ENCODE measurements at regions not wholly inside any gene's neighbourhood (a gene's known extent, or its start where the extent isn't known, plus 50 kb on each side); places are given as distances from the start of the nearest gene placed in this dataset.

DNA sequence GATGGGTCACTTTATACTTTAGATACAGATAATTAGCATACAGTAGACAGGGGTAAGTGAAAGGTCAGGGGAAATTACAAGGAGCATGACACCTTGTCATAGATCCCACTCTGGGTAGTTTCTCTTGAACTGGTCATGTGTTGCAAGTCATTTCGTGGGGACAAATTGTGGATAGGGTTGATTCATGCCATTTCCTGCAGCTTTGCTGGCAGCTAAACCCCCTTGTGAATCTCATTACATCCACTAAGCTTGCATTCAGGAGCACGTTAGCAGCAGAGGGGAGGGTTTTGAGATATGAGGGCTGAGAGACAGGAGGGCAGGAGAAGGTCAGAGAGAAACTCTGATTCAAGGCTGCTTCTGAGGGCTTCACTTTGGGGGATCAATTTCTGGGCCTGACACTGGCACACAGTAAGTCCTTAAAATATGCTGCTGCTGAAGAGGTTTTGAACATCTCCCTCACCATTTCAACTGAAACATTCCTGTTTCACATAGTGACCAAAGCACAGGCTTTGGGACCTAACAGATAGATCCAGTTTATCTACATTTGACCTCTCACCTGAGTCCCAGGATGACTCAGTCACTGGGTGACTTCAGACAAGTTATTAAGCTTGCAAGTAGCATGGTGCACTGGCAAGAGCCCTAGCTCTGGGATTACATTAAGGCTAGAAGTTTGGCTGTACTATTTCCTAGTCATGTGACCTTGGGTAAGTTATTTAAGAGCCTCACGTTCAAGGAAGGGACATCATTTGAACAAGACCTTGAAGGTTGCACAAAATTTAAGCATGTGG, 206.0 kb upstream of the USP24 start:
- no peak for DNase-seq

DNA sequence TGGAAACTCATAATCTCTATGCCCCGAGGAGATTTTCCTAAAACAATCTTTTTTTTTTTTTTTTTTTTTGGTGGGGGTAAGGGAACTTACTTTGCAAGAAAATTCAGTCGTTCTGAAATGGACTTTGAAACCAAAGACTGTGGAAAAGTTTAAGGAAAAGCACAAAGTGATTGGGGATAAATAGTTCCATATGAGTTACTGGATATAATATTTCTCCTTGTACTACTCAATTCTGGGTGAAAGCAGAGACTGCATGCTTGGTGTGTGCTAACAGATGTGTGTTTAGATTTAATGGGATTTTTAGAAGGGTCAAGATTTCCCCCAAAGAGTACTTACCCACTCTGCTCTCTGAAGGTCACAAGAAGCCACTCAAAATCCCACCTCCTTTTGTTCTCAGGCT, 204.9 kb upstream of the USP24 start:
- DNase-seq, result no peak

DNA sequence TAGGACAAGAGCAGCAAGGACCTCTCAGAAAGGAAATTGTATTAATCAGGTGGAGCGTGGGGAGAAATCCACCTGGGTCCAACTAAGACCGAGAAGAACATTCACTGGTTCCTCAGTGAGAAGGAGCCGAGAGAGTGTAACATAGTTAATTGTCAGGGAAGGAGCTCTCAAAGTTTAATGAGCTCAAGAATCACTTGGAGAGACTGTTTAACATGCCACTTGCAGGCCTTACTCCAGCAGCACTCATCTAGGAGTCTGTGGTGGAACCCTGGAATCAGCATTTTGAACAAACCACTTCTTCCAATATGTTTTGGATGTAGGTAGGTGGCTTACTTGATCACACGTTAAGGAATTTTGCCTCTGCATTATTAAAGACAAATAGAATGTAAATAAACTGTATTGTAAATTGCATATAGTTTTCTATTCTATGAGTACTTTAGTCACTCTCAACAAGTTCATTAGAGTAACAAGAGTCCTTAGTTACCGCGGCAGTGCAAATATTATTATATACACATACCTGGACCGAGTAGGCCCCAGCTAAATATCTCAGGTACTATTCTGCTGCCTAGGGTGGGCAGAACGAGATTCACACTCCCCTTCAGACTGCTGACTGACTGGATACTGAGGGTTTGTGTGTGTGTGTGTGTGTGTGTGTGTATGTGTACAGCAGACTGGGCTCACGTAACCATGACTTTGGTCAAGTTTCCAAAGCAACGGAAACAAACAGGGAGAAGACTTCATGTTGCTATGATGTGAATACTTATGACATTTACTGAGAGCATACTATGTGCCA, 203.2 kb upstream of the USP24 start:
- no peak for DNase-seq

DNA sequence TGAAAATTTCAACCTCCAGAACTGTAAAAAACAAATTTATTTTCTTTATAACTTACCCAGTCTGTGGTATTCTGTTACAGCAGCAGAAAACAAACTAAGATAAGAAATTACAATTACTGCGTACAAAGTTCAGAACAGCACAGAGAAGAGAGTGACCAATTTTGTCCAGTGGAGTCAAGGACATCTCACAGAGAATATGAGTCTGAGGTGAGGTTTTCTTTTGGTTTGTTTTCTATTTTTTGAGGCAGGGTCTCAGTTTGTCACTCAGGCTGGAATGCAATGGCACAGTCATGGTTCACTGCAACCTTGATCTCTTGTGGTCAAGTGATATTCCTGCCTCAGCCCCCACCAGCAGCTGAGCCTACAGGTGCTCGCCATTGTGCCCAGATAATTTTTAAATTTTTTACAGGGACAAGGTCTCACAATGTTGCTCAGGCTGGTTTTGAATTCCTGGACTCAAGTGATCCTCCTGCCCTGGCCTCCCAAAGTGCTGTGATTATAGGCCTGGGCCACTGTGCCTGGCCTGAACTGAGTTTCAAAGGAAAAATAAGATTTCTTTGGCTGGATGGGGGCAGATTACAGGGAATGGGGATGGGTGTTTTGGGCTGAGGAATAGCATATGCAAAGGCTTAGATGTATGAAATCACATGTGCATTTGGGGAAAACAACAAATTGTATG, 201.1 kb upstream of the USP24 start:
- no peak for DNase-seq

DNA sequence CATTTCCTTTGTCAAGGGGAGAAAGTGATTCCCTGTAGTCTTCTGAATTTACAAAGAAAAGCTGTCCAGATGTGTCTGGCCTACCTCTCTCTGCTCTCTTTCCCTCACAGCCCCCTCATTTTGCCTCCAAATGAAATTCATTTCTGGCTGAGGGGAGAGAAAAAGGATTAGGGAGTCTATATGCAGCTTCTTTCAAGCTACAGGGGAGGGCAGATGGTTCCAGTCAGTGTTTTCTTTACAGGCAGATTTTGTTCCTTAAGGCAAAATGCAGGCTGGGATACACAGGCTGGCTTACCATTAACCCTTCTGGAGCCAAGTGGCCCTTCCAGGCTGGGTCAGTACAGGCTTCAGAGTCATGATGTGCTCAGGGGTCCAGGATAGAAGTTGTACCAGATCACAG, 198.1 kb upstream of the USP24 start:
- no peak for DNase-seq

DNA sequence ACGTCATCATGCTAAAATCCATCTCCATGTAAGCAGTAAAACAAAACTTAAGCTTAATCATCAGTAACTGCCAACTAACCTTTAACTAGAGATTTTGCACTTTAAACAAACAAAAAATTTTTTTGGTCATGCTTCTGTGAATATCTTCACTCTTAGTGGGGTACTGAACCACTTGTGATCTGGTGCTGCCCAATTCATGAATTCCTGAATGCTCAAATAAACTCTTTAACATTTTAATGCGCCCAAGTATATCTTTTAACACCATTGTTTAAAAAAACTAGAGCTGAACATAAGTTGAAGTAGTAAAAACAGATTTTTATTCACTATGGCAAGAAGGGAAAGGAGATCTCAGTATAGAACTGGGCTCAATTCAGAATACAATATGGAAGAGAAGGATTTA, 196.9 kb upstream of the USP24 start:
- DNase-seq, result no peak

DNA sequence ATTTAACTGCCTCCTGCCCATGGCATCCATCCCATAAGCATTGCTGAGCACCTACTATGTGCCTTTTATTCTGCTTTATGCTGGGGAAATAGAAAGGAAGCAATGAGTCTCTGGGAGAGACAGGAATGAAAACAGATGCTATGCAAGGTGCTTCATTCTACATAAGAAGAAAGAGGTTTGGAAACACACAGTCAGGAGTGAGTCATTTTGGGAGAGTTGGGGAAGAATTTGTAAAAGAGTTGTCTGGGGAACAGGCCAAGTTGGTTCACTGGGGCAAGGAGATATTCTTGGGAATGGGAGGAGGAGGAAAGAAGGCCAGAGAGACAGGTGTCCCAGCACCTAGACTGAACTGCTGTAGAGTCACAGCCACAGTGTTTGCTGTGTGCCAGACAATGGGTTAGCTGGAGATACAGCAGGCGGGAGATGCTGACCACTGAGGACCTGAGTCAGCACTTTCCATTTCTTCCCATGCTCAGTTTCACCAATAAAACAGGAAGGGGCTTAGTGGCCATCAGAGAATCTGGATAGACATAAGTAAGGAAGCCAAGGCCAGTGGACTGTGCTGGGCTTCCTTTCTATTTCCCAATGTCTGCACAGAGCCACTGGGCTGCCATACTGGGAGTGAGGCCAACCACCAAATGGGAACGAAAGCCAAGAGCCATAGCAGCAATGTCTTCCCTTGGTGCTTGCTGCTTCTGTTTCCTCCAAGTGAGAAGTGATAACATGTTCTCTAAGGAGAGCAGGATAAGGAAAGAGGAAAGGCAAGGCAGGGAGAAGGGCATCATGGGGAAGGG, 187.7 kb upstream of the USP24 start:
- no peak for DNase-seq

DNA sequence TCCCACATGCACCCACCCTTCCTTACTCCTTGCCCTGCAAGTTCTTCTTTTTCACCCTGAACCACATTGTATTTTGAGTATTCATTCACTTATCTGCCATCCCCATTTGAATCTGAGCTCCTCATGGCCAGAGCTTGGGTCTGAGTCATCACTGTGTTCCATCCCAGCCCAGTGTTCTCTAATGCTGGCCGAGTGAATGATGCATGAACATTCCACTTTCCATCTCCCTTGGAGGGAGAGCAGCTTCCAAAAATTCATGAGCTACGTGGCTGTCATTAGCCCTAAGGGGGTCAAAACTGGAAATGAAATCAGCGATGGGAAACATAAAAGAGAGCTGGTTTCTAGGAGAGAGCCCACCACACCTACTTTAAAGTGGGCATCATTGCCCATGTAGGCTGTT, 187.0 kb upstream of the USP24 start:
- no peak for DNase-seq

DNA sequence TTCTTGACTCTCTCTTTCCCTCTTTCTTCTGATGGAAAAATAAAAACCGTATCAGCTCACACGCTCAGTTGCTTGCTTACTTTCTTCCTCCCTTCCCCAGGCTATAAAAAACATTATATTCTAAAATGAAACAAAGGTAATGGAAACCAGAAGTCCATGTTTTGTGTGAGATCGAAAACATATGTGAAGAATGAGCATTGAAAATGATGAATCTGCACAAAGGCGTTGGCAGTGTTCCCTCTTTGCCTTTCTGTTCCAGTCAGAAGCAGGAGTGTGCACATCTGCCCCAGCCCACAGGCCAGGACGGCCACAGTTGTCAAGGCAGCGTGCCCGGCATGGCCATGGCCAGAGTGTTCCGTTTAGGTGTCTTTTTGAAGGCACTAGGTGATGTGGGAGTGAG, 185.3 kb upstream of the USP24 start:
- DNase-seq, result no peak

DNA sequence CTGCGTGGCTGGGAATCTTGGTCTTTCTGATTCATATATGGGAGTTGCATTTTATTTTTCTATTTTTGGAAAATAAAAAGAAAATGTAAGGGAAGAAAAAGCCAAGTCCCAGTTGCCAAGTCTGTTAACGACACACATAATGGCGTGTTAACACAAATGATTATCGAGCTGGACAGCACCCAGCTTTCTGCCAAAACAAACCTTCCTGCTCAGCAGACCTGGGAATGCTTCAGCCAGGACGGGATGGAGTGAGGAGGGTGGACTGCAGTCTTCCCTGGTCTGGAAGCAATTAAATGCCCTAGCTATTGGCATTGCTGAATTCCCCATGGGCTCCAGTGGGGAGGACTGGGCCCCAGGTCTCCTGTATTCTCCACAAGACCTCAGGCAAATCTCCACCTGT, 184.2 kb upstream of the USP24 start:
- DNase-seq, result no peak

DNA sequence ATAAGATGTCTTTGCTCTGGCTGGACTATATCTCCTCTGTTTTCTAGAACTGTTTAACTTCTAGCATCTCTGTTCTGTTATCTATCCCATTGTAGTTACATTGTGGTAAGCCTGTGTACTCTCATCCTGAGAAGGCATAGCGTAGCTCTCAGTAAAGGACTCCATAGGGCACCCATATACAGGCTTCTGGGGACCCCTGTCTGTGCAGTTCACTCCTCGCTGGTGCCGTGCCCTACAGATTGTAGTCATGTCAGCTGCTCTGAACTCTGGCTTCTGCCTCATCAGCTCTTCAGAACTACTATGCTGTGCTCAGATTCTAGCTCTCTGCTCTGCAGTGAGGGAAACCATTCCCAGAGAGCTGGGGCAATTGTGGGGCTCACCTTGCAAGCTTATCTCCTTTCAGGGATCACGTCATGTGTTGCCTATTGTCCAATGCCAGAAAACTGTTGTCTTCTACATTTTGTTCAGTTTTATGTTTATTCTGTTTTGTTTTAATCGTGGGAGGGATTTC, 181.3 kb upstream of the USP24 start:
- no peak for DNase-seq

DNA sequence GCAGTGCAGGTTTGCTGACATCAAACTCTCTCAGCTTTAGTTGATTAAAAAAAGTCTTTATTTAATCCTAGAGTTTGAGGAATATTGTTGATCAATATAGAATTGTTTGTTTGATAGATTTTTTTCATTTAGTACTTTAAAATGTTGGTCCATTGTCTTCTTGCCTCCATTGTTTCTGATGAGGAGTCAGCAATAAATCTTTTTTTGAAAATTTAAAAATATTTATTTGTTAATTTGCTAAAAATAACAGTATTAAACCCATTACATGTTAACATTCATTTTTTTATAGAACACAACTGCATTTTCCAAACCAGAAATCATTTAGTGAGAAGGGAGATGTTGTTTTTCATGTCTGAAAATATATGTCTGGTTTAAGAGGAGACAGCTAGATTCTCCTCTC, 173.8 kb upstream of the USP24 start:
- DNase-seq, result no peak

DNA sequence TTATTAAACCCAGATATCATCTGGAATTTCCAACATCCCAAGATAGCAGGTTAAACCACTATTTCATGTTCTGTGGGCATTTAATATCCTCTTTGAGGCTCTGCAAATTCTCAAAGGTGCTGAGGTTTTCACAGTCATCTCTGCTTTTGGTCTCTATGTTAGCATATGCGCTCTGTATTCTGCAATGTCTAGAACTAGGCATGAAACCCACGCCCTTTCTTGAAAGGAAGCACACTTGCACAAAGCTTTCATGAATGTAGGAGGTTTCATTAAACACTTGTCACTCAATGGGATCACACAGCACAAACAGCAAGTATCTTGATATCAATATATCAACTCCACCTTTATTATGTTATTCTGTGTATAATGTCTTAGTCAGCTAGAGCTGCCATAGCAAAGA, 172.0 kb upstream of the USP24 start:
- DNase-seq, result no peak

DNA sequence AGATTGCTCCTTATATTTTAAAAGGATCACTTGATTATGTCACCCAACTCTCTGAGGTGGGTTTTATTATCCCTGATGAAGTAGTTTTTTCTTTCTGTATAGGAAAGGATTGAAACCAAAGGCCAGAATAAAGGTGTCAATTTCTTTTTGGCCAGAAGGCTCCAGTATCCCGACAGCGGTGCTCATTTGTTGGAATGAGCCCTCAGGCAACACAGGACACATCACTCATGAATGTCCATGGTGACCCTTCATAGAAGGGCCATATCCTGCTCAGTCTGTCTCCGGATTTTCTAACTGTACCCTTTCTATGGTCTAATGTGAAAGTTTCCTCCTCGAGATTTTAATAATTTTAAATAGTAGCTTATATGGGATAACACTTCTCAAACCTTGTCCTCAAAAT, 171.3 kb upstream of the USP24 start:
- DNase-seq, result no peak

DNA sequence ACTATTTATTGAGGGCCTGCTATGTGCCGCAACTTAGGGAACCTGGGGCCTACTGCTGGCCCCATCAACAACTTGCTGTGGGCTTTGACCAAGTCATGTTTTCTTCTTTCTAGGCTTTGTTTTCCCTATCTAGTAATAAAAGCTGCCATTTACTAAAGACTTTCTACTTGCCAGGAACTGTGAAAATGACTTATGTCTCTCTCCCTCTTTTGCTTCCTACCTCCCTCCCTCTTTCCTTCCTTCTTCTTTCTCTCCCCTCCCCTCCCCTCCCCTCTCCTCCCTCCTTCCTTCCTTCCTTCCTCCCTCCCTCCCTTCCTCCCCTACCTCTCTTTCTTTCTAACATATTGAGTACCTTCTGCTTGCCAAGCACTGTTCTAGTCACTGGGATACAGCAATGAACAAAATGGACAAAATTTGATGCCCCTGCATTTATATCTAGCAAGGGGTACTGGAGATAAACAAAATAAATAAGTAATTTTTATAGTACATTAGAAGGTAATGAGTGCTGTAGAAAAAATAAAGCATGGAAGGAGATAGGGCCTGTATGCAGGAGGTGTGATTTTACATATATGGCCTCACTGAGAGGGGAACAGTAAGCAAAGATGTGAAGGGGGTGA, 170.3 kb upstream of the USP24 start:
- DNase-seq, result no peak

DNA sequence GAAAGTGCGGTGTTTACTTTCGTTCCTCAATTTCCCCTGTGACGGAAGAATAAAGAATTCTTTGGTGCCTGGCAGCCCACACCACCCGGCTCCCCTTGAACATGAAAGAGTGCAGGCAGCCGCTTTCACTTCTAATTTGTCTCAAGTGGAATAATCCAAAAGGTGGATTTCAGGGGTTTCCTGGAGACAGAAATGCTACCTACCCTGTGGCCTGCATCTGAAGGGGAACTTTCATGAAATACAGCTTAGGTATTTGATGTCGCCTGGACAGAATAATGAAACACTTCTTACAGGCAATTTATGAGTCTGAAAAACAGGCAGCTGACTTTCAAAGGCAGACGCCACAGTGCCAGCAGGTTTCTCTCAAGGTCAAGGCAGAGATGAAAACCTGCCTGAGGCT, 169.5 kb upstream of the USP24 start:
- no peak for DNase-seq

DNA sequence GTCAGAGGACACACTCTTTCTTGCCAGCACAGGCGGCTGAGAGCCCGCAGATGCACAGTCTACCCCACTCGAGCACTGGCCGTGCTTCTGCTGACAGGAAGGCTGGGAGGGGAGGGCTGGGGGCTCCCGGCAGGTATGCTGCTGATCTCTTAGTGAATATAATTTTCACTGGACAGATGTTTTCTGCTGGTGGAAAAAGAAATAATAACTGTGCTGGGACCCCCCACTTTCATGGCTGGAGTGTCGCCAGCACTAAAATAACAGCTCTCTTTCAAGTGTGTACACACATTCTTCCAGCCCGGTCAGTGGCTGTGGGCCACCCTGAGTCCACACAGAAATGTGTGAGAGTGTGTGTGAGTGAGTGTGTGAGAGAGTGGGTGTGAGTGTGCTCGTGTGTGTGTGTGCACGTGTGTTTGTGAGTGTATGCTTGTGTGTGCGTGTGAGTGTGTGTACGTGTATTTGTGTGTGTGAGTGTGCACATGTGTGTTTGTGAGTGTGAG, 167.7 kb upstream of the USP24 start:
- DNase-seq, result no peak

DNA sequence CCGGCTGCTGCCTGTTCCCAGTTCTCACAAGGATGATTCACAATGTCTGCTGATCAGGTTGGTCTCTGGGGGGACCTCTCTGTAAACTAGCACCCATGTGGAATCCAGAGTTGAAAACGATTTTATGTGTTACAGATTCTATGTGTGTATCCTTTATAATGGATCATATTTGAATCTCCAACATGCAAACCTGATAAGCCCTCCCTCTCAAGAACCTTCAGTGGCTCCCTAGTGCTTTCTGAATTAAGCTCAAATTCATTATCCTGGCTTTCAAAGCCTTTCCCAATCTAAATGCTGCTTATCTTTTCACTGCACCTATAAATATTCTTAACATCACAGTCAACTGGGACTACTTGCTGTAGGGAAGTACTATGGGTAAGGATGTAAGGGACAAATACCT, 166.8 kb upstream of the USP24 start:
- no peak for DNase-seq

DNA sequence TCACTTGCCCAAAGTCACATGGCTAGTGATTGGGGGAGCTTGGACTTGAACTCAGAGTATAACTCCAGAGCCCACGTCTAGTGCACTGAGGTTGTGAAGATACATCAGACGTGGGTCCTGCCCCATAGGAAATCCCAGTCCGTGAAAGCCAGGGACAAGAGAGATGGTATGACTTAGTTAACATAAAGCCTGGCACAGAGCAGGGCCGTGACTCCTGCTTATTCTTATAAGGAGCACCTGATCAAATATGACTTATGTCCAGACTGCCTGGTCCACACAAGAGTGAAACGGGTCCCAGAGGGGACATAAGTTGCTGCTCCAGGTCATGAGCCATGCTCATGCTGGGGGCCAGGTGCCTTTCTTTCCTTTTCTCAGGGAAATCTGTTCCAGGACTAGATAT, 166.3 kb upstream of the USP24 start:
- DNase-seq, result no peak

DNA sequence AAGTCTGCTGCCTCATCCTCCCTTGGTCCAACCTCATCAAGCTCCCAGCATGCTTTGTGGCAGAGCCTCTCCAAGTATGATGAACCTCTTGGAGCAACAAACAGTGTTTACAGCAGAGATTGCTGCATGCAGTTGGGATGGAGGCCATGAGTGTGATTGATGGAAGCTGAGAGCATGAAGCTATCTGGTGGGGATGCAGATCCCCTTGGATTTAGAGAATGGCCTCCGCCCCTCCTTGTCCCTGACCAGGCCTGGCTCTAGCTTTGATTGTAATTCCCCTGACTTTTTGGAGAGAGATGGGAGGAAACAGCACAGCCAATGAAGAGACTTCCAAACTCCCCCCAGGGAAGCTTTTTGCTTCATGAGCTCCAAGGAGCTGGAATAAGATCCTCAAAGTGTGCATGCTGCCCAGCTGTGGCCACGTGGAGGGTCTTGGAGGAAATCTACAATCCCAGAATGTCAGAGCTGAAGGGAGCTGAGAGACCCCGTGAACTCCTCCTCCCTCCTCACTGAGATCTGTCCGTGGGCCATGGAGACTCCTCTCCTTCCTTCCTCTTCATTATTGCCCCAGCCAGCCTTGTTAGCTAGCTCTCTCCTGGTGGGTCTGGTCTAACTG, 165.3 kb upstream of the USP24 start:
- no peak for DNase-seq

DNA sequence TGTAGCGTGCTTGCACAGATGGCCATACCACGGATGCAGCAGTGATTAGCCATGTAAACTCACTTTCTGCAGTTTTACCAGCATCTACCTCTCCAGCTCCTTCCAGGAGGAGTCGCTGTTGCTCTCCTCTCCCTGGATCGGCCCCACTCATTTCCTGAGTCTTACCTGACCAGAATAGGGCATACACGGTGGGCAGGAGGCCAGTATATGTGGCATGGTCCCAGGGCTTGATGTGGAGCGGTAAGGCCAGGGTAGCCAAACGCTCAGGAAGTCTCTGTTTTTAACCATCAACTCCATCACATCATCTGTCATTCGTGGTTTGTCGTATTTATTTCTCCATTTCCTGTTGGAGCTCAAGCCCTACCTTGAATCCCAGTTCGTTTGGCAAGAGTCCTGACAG, 163.4 kb upstream of the USP24 start:
- no peak for DNase-seq

DNA sequence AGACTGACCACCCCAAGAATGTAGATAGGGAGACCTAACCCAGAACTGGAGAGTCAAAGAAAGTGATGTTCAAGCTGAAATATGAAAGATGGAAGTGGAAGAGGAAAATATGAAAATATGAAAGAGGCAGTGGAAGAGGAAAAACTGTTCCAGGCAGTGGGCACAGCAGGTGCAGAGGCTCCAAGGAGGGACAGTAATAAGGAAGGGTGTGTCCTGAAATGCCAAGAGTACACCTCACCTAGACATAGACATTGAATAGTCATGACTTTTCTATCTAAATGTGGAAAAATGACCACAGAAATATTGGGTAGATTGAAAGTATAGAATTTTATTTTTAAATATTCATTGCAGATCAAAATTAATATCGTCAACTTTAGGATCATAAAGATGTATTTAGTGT, 161.7 kb upstream of the USP24 start:
- no peak for DNase-seq
